PFSK-1 (cell line): ENCODE measurements at regions not wholly inside any gene's neighbourhood (a gene's known extent, or its start where the extent isn't known, plus 50 kb on each side); places are given as distances from the start of the nearest gene placed in this dataset.

Source experiments
- REST ChIP-seq, 2 experiments: IDR thresholded peaks; 2 replicates each; pipeline versions ENCODE4 v1.6.1 to v1.8.0; 2011 to 2012; ENCODE audit warnings: low read depth in 2 of 2, low read length in 2 of 2, control low read depth in 1 of 2, inconsistent platforms in 1 of 2, mild to moderate bottlenecking in 1 of 2, moderate library complexity in 1 of 2; ENCODE audit not compliant: insufficient read depth in 1 of 2
- SIN3A ChIP-seq: IDR thresholded peaks from 2 replicates; pipeline ENCODE4 v1.6.1; 2012; ENCODE audit warnings: mild to moderate bottlenecking, low read length, moderate library complexity, borderline replicate concordance; ENCODE audit not compliant: insufficient read depth

DNA sequence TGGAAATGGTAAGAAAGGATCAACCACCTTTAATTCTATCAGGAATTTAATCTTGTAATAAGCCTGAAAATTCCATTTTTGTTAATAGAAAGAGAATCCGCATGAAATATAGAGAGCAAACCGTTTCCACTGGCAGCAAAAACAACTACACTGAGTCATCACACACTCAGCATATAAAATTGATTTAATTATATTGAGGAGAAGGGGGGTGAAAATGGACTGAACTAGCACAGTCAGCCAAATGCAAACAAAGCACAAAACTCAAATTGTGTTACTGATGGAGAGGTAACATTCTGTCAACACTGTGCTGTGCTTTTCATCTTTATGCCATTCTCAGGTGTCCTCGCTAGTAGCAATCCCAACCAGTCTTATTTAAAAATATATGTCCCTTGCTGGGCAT lies 1583.9 kb downstream of the MRPL39 start:
- no peak for TF ChIP-seq REST (IDR thresholded peaks at IDR 0.05; ENCODE audit: insufficient read depth in 1 of 2, low read depth in 2 of 2, low read length in 2 of 2)
- no peak for TF ChIP-seq SIN3A
